HepG2 (cell line): ENCODE measurements at regions not wholly inside any gene's neighbourhood (a gene's known extent, or its start where the extent isn't known, plus 50 kb on each side); places are given as distances from the start of the nearest gene placed in this dataset.

ENCODE experiments used
- AGO1 ChIP-seq: fragments of 200-400 bp; formaldehyde crosslinking; IDR thresholded peaks from 2 replicates; pipeline ENCODE4 v1.6.1; 2017; ENCODE audit warnings: mild to moderate bottlenecking, low read depth, low read length, moderate library complexity; ENCODE audit not compliant: poor library complexity, severe bottlenecking
- CTCF ChIP-seq: sonication (generic); formaldehyde crosslinking; IDR thresholded peaks from 2 replicates; pipeline ENCODE4 v1.5.0; 2020; ENCODE audit warnings: mild to moderate bottlenecking, missing genetic modification reagents, moderate library complexity
- ELF4 ChIP-seq: sonication (generic); formaldehyde crosslinking; IDR thresholded peaks from 2 replicates; pipeline ENCODE4 v1.5.0; 2020; ENCODE audit warnings: missing genetic modification reagents, mild to moderate bottlenecking, moderate library complexity, borderline replicate concordance
- GLMP ChIP-seq: sonication (generic); formaldehyde crosslinking; IDR thresholded peaks from 2 replicates; pipeline ENCODE4 v1.9.0; 2021; ENCODE audit warnings: missing genetic modification reagents, mild to moderate bottlenecking, borderline replicate concordance
- HMGXB4 ChIP-seq, 2 experiments: sonication (generic) in 1 of 2; formaldehyde crosslinking in 1 of 2; IDR thresholded peaks; 2 replicates each; pipeline versions ENCODE4 v1.4.0 to v1.6.1; 2018 to 2020; ENCODE audit warnings: missing genetic modification reagents in 2 of 2, borderline replicate concordance in 1 of 2, low read depth in 1 of 2, mild to moderate bottlenecking in 1 of 2, missing biosample characterization in 1 of 2
- HNRNPL ChIP-seq: fragments of 200-400 bp; formaldehyde crosslinking; IDR thresholded peaks from 2 replicates; pipeline ENCODE4 v1.6.1; 2017; ENCODE audit warnings: mild to moderate bottlenecking, low read depth, low read length
- MAX ChIP-seq: IDR thresholded peaks from 2 replicates; pipeline ENCODE4 v1.6.1; 2012; ENCODE audit warnings: inconsistent platforms
- RBM22 ChIP-seq: fragments of 200-400 bp; formaldehyde crosslinking; optimal IDR thresholded peaks from 2 replicates; pipeline ENCODE3; 2017; ENCODE audit warnings: mild to moderate bottlenecking, low read length, moderate library complexity
- SNAPC4 ChIP-seq: sonication (generic); formaldehyde crosslinking; IDR thresholded peaks from 2 replicates; pipeline ENCODE4 v1.4.0; 2020; ENCODE audit warnings: mild to moderate bottlenecking, missing genetic modification reagents
- ZBTB7A ChIP-seq: sonication (generic); formaldehyde crosslinking; IDR thresholded peaks from 2 replicates; pipeline ENCODE4 v1.8.0; 2022; ENCODE audit warnings: mild to moderate bottlenecking, missing genetic modification reagents
- ZNF407 ChIP-seq: sonication (generic); formaldehyde crosslinking; IDR thresholded peaks from one replicate; pipeline ENCODE4 v1.5.1; 2020; ENCODE audit warnings: mild to moderate bottlenecking, missing genetic modification reagents; ENCODE audit errors: not compliant biosample characterization
- TF ChIP-seq, protein P1 (sequence below): sonication (generic); formaldehyde crosslinking; IDR thresholded peaks from 2 replicates; pipeline ENCODE4 v1.8.0; 2022; ENCODE audit warnings: low read depth, missing genetic modification reagents

- no peak for TF ChIP-seq HMGXB4 (CRISPR knock-in tag; IDR thresholded peaks at IDR 0.05; ENCODE audit: borderline replicate concordance in 1 of 2, low read depth in 1 of 2)
- TF ChIP-seq RBM22 = no peak
- TF ChIP-seq ZNF407 (CRISPR knock-in tag) = no peak
- TF ChIP-seq, protein P1, sequence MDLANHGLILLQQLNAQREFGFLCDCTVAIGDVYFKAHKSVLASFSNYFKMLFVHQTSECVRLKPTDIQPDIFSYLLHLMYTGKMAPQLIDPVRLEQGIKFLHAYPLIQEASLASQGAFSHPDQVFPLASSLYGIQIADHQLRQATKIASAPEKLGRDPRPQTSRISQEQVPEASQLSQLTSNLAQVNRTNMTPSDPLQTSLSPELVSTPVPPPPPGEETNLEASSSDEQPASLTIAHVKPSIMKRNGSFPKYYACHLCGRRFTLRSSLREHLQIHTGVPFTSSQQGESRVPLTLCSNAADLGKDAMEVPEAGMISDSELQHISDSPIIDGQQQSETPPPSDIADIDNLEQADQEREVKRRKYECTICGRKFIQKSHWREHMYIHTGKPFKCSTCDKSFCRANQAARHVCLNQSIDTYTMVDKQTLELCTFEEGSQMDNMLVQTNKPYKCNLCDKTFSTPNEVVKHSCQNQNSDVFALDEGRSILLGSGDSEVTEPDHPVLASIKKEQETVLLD (CRISPR knock-in tag) = no peak
- TF ChIP-seq GLMP (CRISPR knock-in tag) = no peak
- no peak for TF ChIP-seq ELF4 (CRISPR knock-in tag)
- no peak for TF ChIP-seq SNAPC4 (CRISPR knock-in tag)
- no peak for TF ChIP-seq HNRNPL
- no peak for TF ChIP-seq ZBTB7A (CRISPR knock-in tag)
- no peak for TF ChIP-seq MAX
- no peak for TF ChIP-seq CTCF
- no peak for TF ChIP-seq AGO1
Observed at GRCh38 chr18:49731860-49732311, 81.4 kb downstream of the ACAA2 start.
